ENCODE measurements at regions not wholly inside any gene's neighbourhood (a gene's known extent, or its start where the extent isn't known, plus 50 kb on each side); places are given as distances from the start of the nearest gene placed in this dataset.

GRCh38 chr20:6635034-6635736 is 132.3 kb upstream of the BMP2 start:
- H3K9me3 ChIP-seq (ENCODE audit: control insufficient read depth in 1 of 2, insufficient read depth in 1 of 2, low read length in 2 of 2): peaks cover 0 to 3% of the 10 kb centered on the region in 2 experiments
- peaks cover 4% of the 10 kb centered on the region for H3K9me3 Mint-ChIP-seq
- CTCF ChIA-PET: no interaction called here
- no peak overlapping the region for H3K27ac ChIP-seq (ENCODE audit: low read depth in 1 of 2, low read length in 2 of 2)
- no peak overlapping the region for H3K4me3 Mint-ChIP-seq
- no peaks in the 10 kb centered on the region for H3K27me3 ChIP-seq (ENCODE audit: control insufficient read depth in 1 of 2, insufficient read depth in 2 of 2, low read length in 2 of 2)
- no peaks in the 10 kb centered on the region for H3K4me1 Mint-ChIP-seq (ENCODE audit: low read depth)
- ATAC-seq (ENCODE audit: poor library complexity): no peak
- H3K36me3 Mint-ChIP-seq (ENCODE audit: low read depth): no peaks in the 10 kb centered on the region
- no peaks in the 10 kb centered on the region for H3K27me3 Mint-ChIP-seq
- intact Hi-C loops (cut with DNase I, micrococcal nuclease): no loop called here
- no peaks in the 10 kb centered on the region for H3K36me3 ChIP-seq (ENCODE audit: insufficient read depth, low read length)
- no peak overlapping the region for H3K27ac Mint-ChIP-seq
- no peak overlapping the region for H3K4me3 ChIP-seq (ENCODE audit: low read length)
- no peak for DNase-seq
- H3K4me1 ChIP-seq (ENCODE audit: insufficient read depth, low read length): no peaks in the 10 kb centered on the region
- TF ChIP-seq CTCF (IDR thresholded peaks at IDR 0.05): no peak
- POLR2A ChIA-PET: no interaction called here

- Histone ChIP-seq H3K27me3 (ENCODE audit: control insufficient read depth in 1 of 2, insufficient read depth in 2 of 2, low read length in 2 of 2) (no peaks in the 10 kb centered on the region), H3K36me3 (ENCODE audit: insufficient read depth, low read length) (no peaks in the 10 kb centered on the region), H3K4me1 (ENCODE audit: insufficient read depth, low read length) (no peaks in the 10 kb centered on the region), H3K27ac (ENCODE audit: low read depth in 1 of 2, low read length in 2 of 2) (no peak overlapping the region), H3K9me3 (ENCODE audit: control insufficient read depth in 1 of 2, insufficient read depth in 1 of 2, low read length in 2 of 2) (no peaks in the 10 kb centered on the region), H3K4me3 (ENCODE audit: low read length) (no peak overlapping the region)
- intact Hi-C loops (cut with DNase I, micrococcal nuclease): no loop called here
- Mint-ChIP-seq H3K36me3 (ENCODE audit: low read depth) (no peaks in the 10 kb centered on the region), H3K4me3 (no peak overlapping the region), H3K9me3 (peaks cover 4% of the 10 kb centered on the region), H3K4me1 (ENCODE audit: low read depth) (no peaks in the 10 kb centered on the region), H3K27ac (no peak overlapping the region), H3K27me3 (no peaks in the 10 kb centered on the region)
- TF ChIP-seq CTCF (IDR thresholded peaks at IDR 0.05): no peak
- CTCF ChIA-PET: no interaction called here
- ATAC-seq (ENCODE audit: poor library complexity) (no peak), DNase-seq (no peak)
- POLR2A ChIA-PET: no interaction called here
These were observed 135.3 kb upstream of the BMP2 start for GRCh38 chr20:6632187-6632586.

GRCh38 chr20:6630514-6630913 is 137.0 kb upstream of the BMP2 start:
- Histone ChIP-seq H3K9me3 (ENCODE audit: control insufficient read depth in 1 of 2, insufficient read depth in 1 of 2, low read length in 2 of 2) (no peaks in the 10 kb centered on the region), H3K27ac (ENCODE audit: low read depth in 1 of 2, low read length in 2 of 2) (no peak overlapping the region), H3K36me3 (ENCODE audit: insufficient read depth, low read length) (no peaks in the 10 kb centered on the region), H3K4me3 (ENCODE audit: low read length) (no peak overlapping the region), H3K27me3 (ENCODE audit: control insufficient read depth in 1 of 2, insufficient read depth in 2 of 2, low read length in 2 of 2) (no peaks in the 10 kb centered on the region), H3K4me1 (ENCODE audit: insufficient read depth, low read length) (no peaks in the 10 kb centered on the region)
- Mint-ChIP-seq H3K36me3 (ENCODE audit: low read depth) (no peaks in the 10 kb centered on the region), H3K9me3 (peaks cover 10% of the 10 kb centered on the region), H3K27me3 (no peaks in the 10 kb centered on the region), H3K4me3 (no peak overlapping the region), H3K27ac (no peak overlapping the region), H3K4me1 (ENCODE audit: low read depth) (no peaks in the 10 kb centered on the region)
- intact Hi-C loops (cut with DNase I, micrococcal nuclease): no loop called here
- ChIA-PET POLR2A (no interaction called here), CTCF (no interaction called here)
- ATAC-seq (ENCODE audit: poor library complexity): no peak
- DNase-seq: no peak
- no peak for TF ChIP-seq CTCF (IDR thresholded peaks at IDR 0.05)
